HepG2 (cell line): ENCODE measurements at regions not wholly inside any gene's neighbourhood (a gene's known extent, or its start where the extent isn't known, plus 50 kb on each side); places are given as distances from the start of the nearest gene placed in this dataset.

Source experiments
- ATF3 ChIP-seq: sonication (generic); formaldehyde crosslinking; IDR thresholded peaks from 2 replicates; pipeline ENCODE4 v1.4.0; 2020; ENCODE audit warnings: missing genetic modification reagents
- CC2D1A ChIP-seq: sonication (generic); formaldehyde crosslinking; IDR thresholded peaks from 2 replicates; pipeline ENCODE4 v1.8.1; 2023; ENCODE audit warnings: mild to moderate bottlenecking, missing genetic modification reagents
- IKZF5 ChIP-seq: IDR thresholded peaks from 2 replicates; pipeline ENCODE4 v1.6.1; 2018; ENCODE audit warnings: missing genetic modification reagents, mild to moderate bottlenecking, missing compliant biosample characterization
- KAT7 ChIP-seq: IDR thresholded peaks from 2 replicates; pipeline ENCODE4 v1.6.1; 2018; ENCODE audit warnings: borderline replicate concordance, missing compliant biosample characterization
- ZFP1 ChIP-seq: IDR thresholded peaks from 2 replicates; pipeline ENCODE4 v1.6.1; 2016

- TF ChIP-seq KAT7 (CRISPR knock-in tag) (no peak), ATF3 (CRISPR knock-in tag) (no peak), ZFP1 (CRISPR knock-in tag) (no peak), IKZF5 (CRISPR knock-in tag) (no peak), CC2D1A (no peak)
Observed at GRCh38 chr1:94678202-94678848, 136.8 kb upstream of the F3 start.
